ENCODE measurements at regions not wholly inside any gene's neighbourhood (a gene's known extent, or its start where the extent isn't known, plus 50 kb on each side); places are given as distances from the start of the nearest gene placed in this dataset.
A peak's percentile ranks its signal among the peaks of the same experiment; 100 is the strongest.

GRCh38 chr13:80284290-80284689, 56.6 kb downstream of the SPRY2 start:
- TF ChIP-seq GATA3 (IDR thresholded peaks at IDR 0.05; ENCODE audit: low read depth, low read length) (peak; percentile 93), GATA2 (IDR thresholded peaks at IDR 0.05; ENCODE audit: low read depth, low read length) (peak; percentile 93)

GRCh38 chr13:80278706-80279105, 62.2 kb downstream of the SPRY2 start:
- TF ChIP-seq GATA2 (IDR thresholded peaks at IDR 0.05; ENCODE audit: low read depth, low read length): no peak
- no peak for TF ChIP-seq GATA3 (IDR thresholded peaks at IDR 0.05; ENCODE audit: low read depth, low read length)

- no peak for TF ChIP-seq GATA3 (IDR thresholded peaks at IDR 0.05; ENCODE audit: low read depth, low read length)
- no peak for TF ChIP-seq GATA2 (IDR thresholded peaks at IDR 0.05; ENCODE audit: low read depth, low read length)
Measured at GRCh38 chr13:80276371-80277289, 64.3 kb downstream of the SPRY2 start.

GRCh38 chr13:80274643-80275042, 66.3 kb downstream of the SPRY2 start:
- TF ChIP-seq GATA3 (IDR thresholded peaks at IDR 0.05; ENCODE audit: low read depth, low read length) (no peak), GATA2 (IDR thresholded peaks at IDR 0.05; ENCODE audit: low read depth, low read length) (no peak)

- TF ChIP-seq GATA3 (IDR thresholded peaks at IDR 0.05; ENCODE audit: low read depth, low read length): no peak
- no peak for TF ChIP-seq GATA2 (IDR thresholded peaks at IDR 0.05; ENCODE audit: low read depth, low read length)
Measured at GRCh38 chr13:80273718-80274117, 67.2 kb downstream of the SPRY2 start.

- TF ChIP-seq GATA2 (IDR thresholded peaks at IDR 0.05; ENCODE audit: low read depth, low read length): no peak
- TF ChIP-seq GATA3 (IDR thresholded peaks at IDR 0.05; ENCODE audit: low read depth, low read length): no peak
Measured at GRCh38 chr13:80265348-80265747, 75.6 kb downstream of the SPRY2 start.

GRCh38 chr13:80263745-80264513, 77.0 kb downstream of the SPRY2 start:
- TF ChIP-seq GATA2 (IDR thresholded peaks at IDR 0.05; ENCODE audit: low read depth, low read length) (no peak), GATA3 (IDR thresholded peaks at IDR 0.05; ENCODE audit: low read depth, low read length) (no peak)

- TF ChIP-seq GATA3 (IDR thresholded peaks at IDR 0.05; ENCODE audit: low read depth, low read length) (no peak), GATA2 (IDR thresholded peaks at IDR 0.05; ENCODE audit: low read depth, low read length) (no peak)
Measured at GRCh38 chr13:80262051-80262695, 78.8 kb downstream of the SPRY2 start.

- TF ChIP-seq GATA2 (IDR thresholded peaks at IDR 0.05; ENCODE audit: low read depth, low read length) (no peak), GATA3 (IDR thresholded peaks at IDR 0.05; ENCODE audit: low read depth, low read length) (no peak)
Measured at GRCh38 chr13:80259159-80259558, 81.8 kb downstream of the SPRY2 start.

- TF ChIP-seq GATA2 (IDR thresholded peaks at IDR 0.05; ENCODE audit: low read depth, low read length): no peak
- TF ChIP-seq GATA3 (IDR thresholded peaks at IDR 0.05; ENCODE audit: low read depth, low read length): no peak
Measured at GRCh38 chr13:80256352-80256932, 84.5 kb downstream of the SPRY2 start.

GRCh38 chr13:80255946-80256345, 85.0 kb downstream of the SPRY2 start:
- TF ChIP-seq GATA3 (IDR thresholded peaks at IDR 0.05; ENCODE audit: low read depth, low read length): no peak
- TF ChIP-seq GATA2 (IDR thresholded peaks at IDR 0.05; ENCODE audit: low read depth, low read length): no peak

- TF ChIP-seq GATA3 (IDR thresholded peaks at IDR 0.05; ENCODE audit: low read depth, low read length): no peak
- TF ChIP-seq GATA2 (IDR thresholded peaks at IDR 0.05; ENCODE audit: low read depth, low read length): no peak
Measured at GRCh38 chr13:80251403-80251802, 89.5 kb downstream of the SPRY2 start.

GRCh38 chr13:80250213-80250810, 90.6 kb downstream of the SPRY2 start:
- TF ChIP-seq GATA3 (IDR thresholded peaks at IDR 0.05; ENCODE audit: low read depth, low read length): no peak
- no peak for TF ChIP-seq GATA2 (IDR thresholded peaks at IDR 0.05; ENCODE audit: low read depth, low read length)
